Common myeloid progenitor, CD34-positive (primary cell): ENCODE measurements at regions not wholly inside any gene's neighbourhood (a gene's known extent, or its start where the extent isn't known, plus 50 kb on each side); places are given as distances from the start of the nearest gene placed in this dataset.

Experiments
- CTCF ChIA-PET: fragments of 350-600 bp; sonication (Branson Sonifier 250); formaldehyde crosslinking; loops from one replicate; lab custom pipeline; 2021; ENCODE audit warnings: antibody characterized with exemption; lab: Charles Lee
- POLR2A ChIA-PET: fragments of 350-600 bp; sonication (Branson Sonifier 250); formaldehyde crosslinking; loops from one replicate; lab custom pipeline; 2021; ENCODE audit warnings: antibody characterized with exemption; lab: Charles Lee
- DNase-seq, 3 donors: peaks; one replicate each; pipeline versions ENCODE4 v3.0.0 to v3.0.0-alpha.2; 2013
- H3K27ac ChIP-seq, 2 experiments: 1 replicate in 1 of 2; 2 replicates in 1 of 2; pipeline ENCODE4 v1.7.0; 2013; ENCODE audit warnings: inconsistent platforms in 2 of 2, low read length in 2 of 2, mild to moderate bottlenecking in 2 of 2, low read depth in 1 of 2, moderate library complexity in 1 of 2; ENCODE audit not compliant: severe bottlenecking in 2 of 2, insufficient read depth in 1 of 2, poor library complexity in 1 of 2
- H3K27me3 ChIP-seq, 5 experiments: replicated peaks in 2 of 5; 1 replicate in 3 of 5; 2 replicates in 2 of 5; pipeline versions ENCODE4 v1.6.1 to v1.7.0; 2013; ENCODE audit warnings: low read length in 4 of 5, mild to moderate bottlenecking in 2 of 5, moderate library complexity in 2 of 5, inconsistent platforms in 1 of 5; ENCODE audit not compliant: insufficient read depth in 5 of 5, control insufficient read depth in 4 of 5
- H3K36me3 ChIP-seq, 4 experiments: 1 replicate in 2 of 4; 2 replicates in 2 of 4; pipeline versions ENCODE4 v1.6.1 to v1.7.0; 2013; ENCODE audit warnings: low read length in 3 of 4, control low read depth in 1 of 4, mild to moderate bottlenecking in 1 of 4; ENCODE audit not compliant: control insufficient read depth in 4 of 4, insufficient read depth in 4 of 4
- H3K4me1 ChIP-seq, 4 experiments: 1 replicate in 3 of 4; 2 replicates in 1 of 4; pipeline versions ENCODE4 v1.6.1 to v1.7.1; 2013; ENCODE audit warnings: low read length in 3 of 4, mild to moderate bottlenecking in 3 of 4, control low read depth in 1 of 4, inconsistent platforms in 1 of 4, moderate library complexity in 1 of 4; ENCODE audit not compliant: control insufficient read depth in 4 of 4, insufficient read depth in 4 of 4; ENCODE audit errors: control extremely low read depth in 1 of 4
- H3K4me3 ChIP-seq, 7 experiments: 1 replicate in 4 of 7; 2 replicates in 3 of 7; pipeline versions ENCODE4 v1.5.1 to v1.7.0; 2013; ENCODE audit warnings: mild to moderate bottlenecking in 7 of 7, low read length in 6 of 7, moderate library complexity in 6 of 7, inconsistent platforms in 2 of 7, low read depth in 2 of 7, control low read depth in 1 of 7; ENCODE audit not compliant: insufficient read depth in 4 of 7, control insufficient read depth in 1 of 7; ENCODE audit errors: extremely low read depth in 1 of 7
- H3K9me3 ChIP-seq, 5 experiments: 1 replicate in 4 of 5; 2 replicates in 1 of 5; pipeline versions ENCODE4 v1.6.1 to v1.7.1; 2013; ENCODE audit warnings: low read length in 4 of 5, mild to moderate bottlenecking in 2 of 5, inconsistent platforms in 1 of 5, low read depth in 1 of 5, moderate library complexity in 1 of 5; ENCODE audit not compliant: control insufficient read depth in 4 of 5, insufficient read depth in 2 of 5; ENCODE audit errors: control extremely low read depth in 1 of 5
- WGBS: methylation state at CpG from one replicate; pipeline ENCODE4 v1.1.5; 2013; ENCODE audit not compliant: insufficient coverage; 5-methylcytosine and 5-hydroxymethylcytosine counted together

DNA sequence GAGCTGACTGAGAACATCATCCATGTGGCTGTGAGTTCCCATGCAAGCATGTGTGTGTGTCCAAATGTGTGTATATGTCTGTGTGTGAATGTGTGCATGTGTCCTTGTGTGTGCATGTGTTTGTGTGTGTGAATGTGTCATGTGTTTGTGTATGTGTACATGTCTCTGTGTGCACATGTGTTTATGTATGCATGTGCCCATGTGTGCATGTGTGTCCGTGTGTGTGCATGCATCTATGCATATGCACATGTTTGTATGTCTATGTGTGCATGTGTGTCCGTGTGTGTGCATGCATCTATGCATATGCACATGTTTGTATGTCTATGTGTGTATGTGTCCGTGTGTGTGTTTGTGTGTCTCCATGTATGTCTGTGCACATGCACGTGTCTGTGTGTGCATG, 99.7 kb downstream of the LBH start:
- H3K9me3 ChIP-seq = no peaks in the 10 kb centered on the region
- no peak for DNase-seq
- no peak overlapping the region for H3K4me3 ChIP-seq
- H3K27ac ChIP-seq = no peak overlapping the region
- H3K27me3 ChIP-seq = no peaks in the 10 kb centered on the region
- peaks cover 0 to 11% (median 10%) of the 10 kb centered on the region in 4 experiments for H3K4me1 ChIP-seq
- ChIA-PET CTCF (no interaction called here), POLR2A (no interaction called here)
- no peaks in the 10 kb centered on the region for H3K36me3 ChIP-seq
- 95% methylated on average over 3 of the region's 4 CpGs for WGBS

DNA sequence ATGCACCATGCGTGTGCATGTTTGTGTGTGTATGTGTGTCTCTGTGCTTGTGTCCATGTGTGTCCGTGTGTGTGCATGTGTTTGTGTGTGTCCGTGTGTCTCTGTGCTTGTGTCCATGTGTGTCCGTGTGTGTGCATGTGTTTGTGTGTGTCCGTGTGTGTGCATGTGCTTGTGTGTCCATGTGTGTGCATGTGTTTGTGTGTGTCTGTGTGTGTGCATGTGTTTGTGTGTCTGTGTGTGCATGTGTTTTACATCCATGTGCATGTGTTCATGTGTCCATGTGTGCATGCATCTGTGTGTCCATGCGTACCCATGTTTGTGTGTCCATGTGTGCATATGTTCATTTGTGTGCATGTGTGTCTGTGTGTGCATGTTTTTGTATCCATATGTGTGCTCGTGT, 100.5 kb downstream of the LBH start:
- H3K4me1 ChIP-seq = peaks cover 5 to 15% (median 13%) of the 10 kb centered on the region in 4 experiments
- CTCF ChIA-PET = no interaction called here
- WGBS = 93% methylated on average over 3 of the region's 7 CpGs
- no peaks in the 10 kb centered on the region for H3K9me3 ChIP-seq
- DNase-seq = no peak
- POLR2A ChIA-PET = no interaction called here
- H3K36me3 ChIP-seq = no peaks in the 10 kb centered on the region
- H3K27me3 ChIP-seq = no peaks in the 10 kb centered on the region
- H3K4me3 ChIP-seq = no peak overlapping the region
- no peak overlapping the region for H3K27ac ChIP-seq

DNA sequence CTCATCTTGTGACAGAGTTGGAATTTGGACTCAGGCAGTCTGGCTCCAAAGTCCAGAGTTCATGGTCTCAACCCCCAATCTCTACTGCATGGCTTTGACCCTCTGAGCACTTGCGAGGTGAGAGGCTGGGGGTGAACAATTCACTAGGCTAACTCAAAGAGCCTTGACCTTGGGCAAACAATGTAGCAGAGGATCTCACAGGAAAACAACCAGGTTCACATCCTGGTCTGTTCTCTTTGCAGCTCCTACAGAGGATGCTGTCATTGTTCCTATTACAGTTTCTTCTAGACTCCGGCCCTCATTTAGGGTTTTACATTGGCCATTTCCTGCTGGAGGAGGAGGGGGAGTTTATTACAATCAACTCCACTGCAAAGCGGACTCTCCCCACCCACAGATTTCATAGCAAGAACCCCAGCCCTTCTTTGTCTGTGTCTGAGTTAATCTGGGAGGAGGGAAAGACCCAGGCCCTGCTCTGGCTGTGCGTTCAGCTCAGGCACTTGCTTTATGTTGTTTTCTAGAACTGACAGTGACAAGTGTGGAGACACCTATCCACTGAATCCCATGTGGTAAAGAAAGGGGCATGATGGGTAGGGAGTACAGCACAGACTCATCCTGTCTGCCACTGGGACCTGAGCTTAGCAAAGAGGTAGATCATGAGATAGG, 101.6 kb downstream of the LBH start:
- no peak overlapping the region for H3K27ac ChIP-seq
- no peak overlapping the region for H3K4me3 ChIP-seq
- H3K4me1 ChIP-seq = peaks cover 6 to 23% (median 20%) of the 10 kb centered on the region in 4 experiments
- ChIA-PET CTCF (no interaction called here), POLR2A (no interaction called here)
- no peaks in the 10 kb centered on the region for H3K27me3 ChIP-seq
- H3K36me3 ChIP-seq = no peaks in the 10 kb centered on the region
- 88% methylated on average over 1 of the region's 4 CpGs for WGBS
- no peaks in the 10 kb centered on the region for H3K9me3 ChIP-seq
- no peak for DNase-seq

DNA sequence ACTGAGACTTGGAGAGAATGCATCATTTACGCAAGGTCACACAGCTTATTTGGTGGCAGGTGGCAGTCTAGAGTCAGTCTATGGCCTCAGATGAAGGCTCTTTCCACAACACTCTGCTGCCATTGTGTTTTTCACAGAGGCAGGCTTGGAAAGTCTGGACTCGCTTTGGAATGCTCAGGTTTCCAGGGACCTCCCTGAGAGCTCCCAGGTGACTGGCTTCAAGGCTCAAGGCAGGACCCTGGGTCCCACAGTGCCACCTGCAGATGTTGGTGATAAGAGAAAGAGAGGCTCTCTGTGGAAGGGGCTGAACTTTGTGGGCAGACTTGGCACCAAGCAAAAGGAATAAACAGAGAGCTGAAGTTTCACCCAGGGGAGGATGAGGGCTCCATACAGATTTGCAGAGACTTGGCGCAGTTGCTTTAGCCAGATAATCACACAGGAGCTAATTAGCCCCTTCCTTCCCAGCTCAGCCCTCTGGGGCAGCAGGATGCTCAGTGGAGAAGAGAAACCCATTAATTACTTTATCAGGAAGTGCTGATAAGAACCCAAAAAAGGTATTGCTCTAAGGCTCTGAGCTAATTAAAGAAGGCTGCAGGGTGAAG, 103.5 kb downstream of the LBH start:
- Histone ChIP-seq H3K4me3 (no peak overlapping the region), H3K4me1 (peaks cover 6 to 23% (median 20%) of the 10 kb centered on the region in 4 experiments), H3K27me3 (no peaks in the 10 kb centered on the region), H3K9me3 (no peaks in the 10 kb centered on the region), H3K36me3 (no peaks in the 10 kb centered on the region), H3K27ac (no peak overlapping the region)
- DNase-seq = peak in 2 of 3 donors; percentile 15 to 26
- 69% methylated on average over 3 of the region's 3 CpGs for WGBS
- POLR2A ChIA-PET = interaction anchor here (0.9 kb wide), 1 partner anchor 103 kb away, joined by 5 read pairs; no protein-coding TSS in a partner anchor
- CTCF ChIA-PET = interaction anchor here (0.9 to 2.0 kb wide), 3 partner anchors 11 to 376 kb away, joined by 3 to 11 read pairs (median 5); no protein-coding TSS in a partner anchor

DNA sequence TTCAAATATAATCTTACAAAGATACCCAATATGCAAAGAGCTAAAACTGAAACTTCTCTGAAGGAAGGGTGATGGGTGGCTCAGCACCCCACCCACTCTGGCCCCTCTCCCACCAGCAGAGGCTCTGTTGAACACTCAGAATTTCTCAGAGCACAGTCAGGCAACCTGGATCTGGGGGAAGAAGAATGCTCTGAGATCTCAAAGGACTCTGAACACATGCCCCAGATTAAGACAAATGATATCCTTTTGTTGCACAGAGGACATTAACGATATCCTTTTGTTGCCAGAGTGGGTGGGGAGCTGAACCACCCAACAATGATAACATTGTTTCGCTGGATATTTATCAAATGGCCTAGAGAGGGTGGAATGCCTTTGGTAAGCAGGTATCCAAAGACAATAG, 104.8 kb downstream of the LBH start:
- Histone ChIP-seq H3K27me3 (no peaks in the 10 kb centered on the region), H3K9me3 (no peaks in the 10 kb centered on the region), H3K4me3 (no peak overlapping the region), H3K4me1 (peaks cover 6 to 23% (median 20%) of the 10 kb centered on the region in 4 experiments), H3K36me3 (no peaks in the 10 kb centered on the region), H3K27ac (no peak overlapping the region)
- 93% methylated on average over 2 of the region's 2 CpGs for WGBS
- CTCF ChIA-PET = interaction anchor here (1.1 to 2.0 kb wide), 4 partner anchors 12 to 375 kb away, joined by 4 to 5 read pairs (median 4); no protein-coding TSS in a partner anchor
- POLR2A ChIA-PET = no interaction called here
- DNase-seq = no peak

DNA sequence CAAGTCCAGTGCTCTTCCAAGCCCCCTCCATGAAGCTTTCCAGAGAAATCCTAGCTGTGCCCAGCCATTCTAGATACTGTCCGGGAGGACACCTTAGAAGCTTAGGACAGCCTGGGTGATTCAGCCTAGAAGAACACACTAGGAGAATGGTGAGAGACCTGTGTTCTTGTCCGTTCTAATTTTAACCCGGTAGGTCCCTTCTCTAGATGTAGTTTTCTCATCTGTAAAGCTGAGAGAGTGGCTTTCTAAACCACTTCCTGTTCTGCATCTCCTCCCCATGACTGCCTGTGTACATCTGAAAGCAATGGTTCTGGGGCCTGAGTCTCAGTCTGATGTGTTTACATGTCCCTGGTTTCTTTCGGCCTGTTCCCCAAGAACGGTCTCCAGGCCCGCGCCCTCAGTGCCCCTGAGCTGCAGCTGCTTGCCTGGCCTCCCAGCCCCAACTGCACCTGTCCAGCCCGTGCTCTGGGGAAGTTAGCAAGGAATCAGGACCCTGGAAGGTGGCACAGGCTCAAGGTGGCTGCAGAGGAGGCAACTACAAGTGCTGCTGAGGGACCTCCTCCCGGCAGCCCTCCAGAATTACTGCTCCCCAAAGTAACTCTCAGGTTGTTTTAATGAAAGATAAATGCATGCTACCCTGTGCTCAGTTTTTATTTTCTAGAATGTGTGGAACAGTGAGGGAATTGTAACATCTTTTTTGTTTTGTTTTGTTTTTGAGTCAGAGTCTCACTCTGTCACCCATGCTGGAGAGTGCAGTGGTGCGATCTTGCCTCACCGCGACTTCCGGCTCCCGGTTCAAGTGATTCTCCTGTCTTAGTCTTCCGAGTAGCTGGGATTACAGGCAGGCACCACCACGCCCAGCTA, 105.9 kb downstream of the LBH start:
- no peaks in the 10 kb centered on the region for H3K36me3 ChIP-seq
- H3K9me3 ChIP-seq = no peaks in the 10 kb centered on the region
- H3K4me3 ChIP-seq = no peak overlapping the region
- H3K27ac ChIP-seq = peak overlapping the region in 1 of 2 experiments; percentile 43
- peaks cover 6 to 23% (median 20%) of the 10 kb centered on the region in 4 experiments for H3K4me1 ChIP-seq
- WGBS = 58% methylated on average over 16 of the region's 16 CpGs
- no peaks in the 10 kb centered on the region for H3K27me3 ChIP-seq
- POLR2A ChIA-PET = no interaction called here
- DNase-seq = peak; percentile 25 to 77 (median 69)
- CTCF ChIA-PET = interaction anchor here (1.0 to 1.4 kb wide), 4 partner anchors 11 to 128 kb away, joined by 3 to 5 read pairs (median 4); no protein-coding TSS in a partner anchor
